ENCODE measurements at regions not wholly inside any gene's neighbourhood (a gene's known extent, or its start where the extent isn't known, plus 50 kb on each side); places are given as distances from the start of the nearest gene placed in this dataset.

DNA sequence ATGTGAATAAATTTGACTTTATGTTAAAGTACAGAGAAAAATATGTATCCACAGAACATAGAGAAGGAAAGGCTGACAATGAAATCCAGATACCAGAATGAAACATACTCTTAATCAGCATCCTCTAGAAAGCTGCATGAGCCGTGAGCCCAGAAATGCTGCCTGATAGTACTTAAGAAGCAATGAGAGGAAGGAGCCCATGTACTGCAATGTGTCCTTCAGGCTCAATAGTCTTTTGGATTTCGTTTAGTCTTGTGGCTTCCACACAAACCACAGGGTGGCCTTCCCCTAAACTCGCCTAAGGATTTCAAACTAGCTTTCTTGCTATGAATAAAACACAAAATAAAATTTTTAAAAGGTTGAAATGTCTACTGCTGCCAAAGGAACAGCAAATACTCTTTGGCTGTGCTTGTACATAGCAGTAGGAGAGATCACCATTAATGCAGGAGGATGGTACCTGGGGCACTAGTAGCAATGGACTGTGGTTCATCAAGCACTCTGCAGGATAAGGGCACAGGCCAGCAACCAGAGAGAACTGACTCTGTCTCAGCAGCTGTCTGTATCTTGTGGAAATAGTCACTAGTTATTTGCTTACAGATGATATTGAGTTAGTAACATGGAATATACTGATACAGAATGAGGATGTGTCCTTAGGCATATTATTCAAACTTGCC lies 988.3 kb upstream of the LRFN5 start:
- intact Hi-C loops (cut with micrococcal nuclease): no loop called here
- 67% methylated on average over 1 of the region's 3 CpGs for WGBS (ENCODE audit: insufficient coverage)
- H3K4me3 ChIP-seq (replicated peaks in 1 of 3; ENCODE audit: low read depth in 2 of 3, low read length in 3 of 3): no peak overlapping the region
- H3K27me3 Mint-ChIP-seq (ENCODE audit: low read depth in 3 of 3): no peaks in the 10 kb centered on the region
- no peak overlapping the region for H3K4me2 ChIP-seq (replicated peaks; ENCODE audit: extremely low read depth, low read length, poor library complexity, severe bottlenecking)
- no peaks in the 10 kb centered on the region for H3K27me3 ChIP-seq (ENCODE audit: control insufficient read depth in 2 of 2, insufficient read depth in 2 of 2, low read length in 2 of 2)
- H3K4me1 Mint-ChIP-seq: no peaks in the 10 kb centered on the region
- no peaks in the 10 kb centered on the region for H3K79me2 ChIP-seq (ENCODE audit: insufficient read depth, low read length)
- no peak for TF ChIP-seq CTCF (IDR thresholded peaks at IDR 0.05)
- H2AFZ ChIP-seq (ENCODE audit: insufficient read depth, low read depth, low read length, poor library complexity, severe bottlenecking): no peak overlapping the region
- H3K4me3 Mint-ChIP-seq: no peak overlapping the region
- no peak overlapping the region for H3K27ac Mint-ChIP-seq
- no peaks in the 10 kb centered on the region for H4K20me1 ChIP-seq (ENCODE audit: insufficient read depth, low read length)
- no peak overlapping the region for H3K27ac ChIP-seq (ENCODE audit: low read depth in 1 of 2, low read length in 2 of 2)
- no peak for DNase-seq
- H3K9ac ChIP-seq (ENCODE audit: insufficient read depth, low read length, poor library complexity, severe bottlenecking): no peak overlapping the region
- no peaks in the 10 kb centered on the region for H3K4me1 ChIP-seq (ENCODE audit: control insufficient read depth in 1 of 2, insufficient read depth in 2 of 2, low read length in 2 of 2)
- H3K36me3 Mint-ChIP-seq: no peaks in the 10 kb centered on the region
- no peaks in the 10 kb centered on the region for H3K36me3 ChIP-seq (replicated peaks in 1 of 2; ENCODE audit: control insufficient read depth in 1 of 2, insufficient read depth in 2 of 2, low read length in 2 of 2)
- H3K9me3 Mint-ChIP-seq: peaks cover 0 to 4% (median 2%) of the 10 kb centered on the region in 7 donors
- no peaks in the 10 kb centered on the region for H3K9me3 ChIP-seq (replicated peaks in 1 of 2; ENCODE audit: control insufficient read depth in 1 of 2, insufficient read depth in 1 of 2, low read length in 2 of 2)

DNA sequence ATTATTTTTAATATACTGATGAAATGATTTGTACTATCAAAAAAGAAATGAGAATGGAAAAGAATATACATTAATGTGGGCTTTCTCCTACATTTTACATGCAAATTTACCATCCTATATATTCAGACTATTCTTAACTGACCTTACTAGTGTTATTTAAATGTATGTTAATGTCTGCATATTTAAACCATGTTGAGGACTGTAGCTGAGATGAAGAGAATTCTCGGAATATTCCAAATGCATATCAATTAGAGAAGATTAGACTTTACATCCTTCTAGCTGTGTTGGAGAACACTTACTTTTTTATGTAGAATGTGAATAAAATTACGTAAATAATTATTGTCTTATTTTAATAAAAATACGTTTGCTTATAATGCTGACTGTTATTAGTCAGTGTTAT lies 990.1 kb upstream of the LRFN5 start:
- H3K36me3 ChIP-seq (replicated peaks in 1 of 2; ENCODE audit: control insufficient read depth in 1 of 2, insufficient read depth in 2 of 2, low read length in 2 of 2): no peaks in the 10 kb centered on the region
- no peaks in the 10 kb centered on the region for H3K36me3 Mint-ChIP-seq
- no peak for TF ChIP-seq CTCF (IDR thresholded peaks at IDR 0.05)
- no peaks in the 10 kb centered on the region for H3K4me1 Mint-ChIP-seq
- H3K27ac ChIP-seq (ENCODE audit: low read depth in 1 of 2, low read length in 2 of 2): no peak overlapping the region
- no peaks in the 10 kb centered on the region for H3K27me3 ChIP-seq (ENCODE audit: control insufficient read depth in 2 of 2, insufficient read depth in 2 of 2, low read length in 2 of 2)
- peaks cover 0 to 9% (median 0%) of the 10 kb centered on the region in 7 donors for H3K9me3 Mint-ChIP-seq
- no CpG with 5 or more reads among the region's 3 CpGs for WGBS (ENCODE audit: insufficient coverage)
- no peaks in the 10 kb centered on the region for H3K79me2 ChIP-seq (ENCODE audit: insufficient read depth, low read length)
- H3K4me3 ChIP-seq (replicated peaks in 1 of 3; ENCODE audit: low read depth in 2 of 3, low read length in 3 of 3): no peak overlapping the region
- no peaks in the 10 kb centered on the region for H3K4me1 ChIP-seq (ENCODE audit: control insufficient read depth in 1 of 2, insufficient read depth in 2 of 2, low read length in 2 of 2)
- H3K9ac ChIP-seq (ENCODE audit: insufficient read depth, low read length, poor library complexity, severe bottlenecking): no peak overlapping the region
- H3K4me2 ChIP-seq (replicated peaks; ENCODE audit: extremely low read depth, low read length, poor library complexity, severe bottlenecking): no peak overlapping the region
- H3K27me3 Mint-ChIP-seq (ENCODE audit: low read depth in 3 of 3): no peaks in the 10 kb centered on the region
- no peaks in the 10 kb centered on the region for H4K20me1 ChIP-seq (ENCODE audit: insufficient read depth, low read length)
- no peaks in the 10 kb centered on the region for H3K9me3 ChIP-seq (replicated peaks in 1 of 2; ENCODE audit: control insufficient read depth in 1 of 2, insufficient read depth in 1 of 2, low read length in 2 of 2)
- intact Hi-C loops (cut with micrococcal nuclease): no loop called here
- no peak overlapping the region for H3K4me3 Mint-ChIP-seq
- no peak overlapping the region for H3K27ac Mint-ChIP-seq
- H2AFZ ChIP-seq (ENCODE audit: insufficient read depth, low read depth, low read length, poor library complexity, severe bottlenecking): no peak overlapping the region
- DNase-seq: no peak
